HepG2 (cell line): ENCODE measurements at regions not wholly inside any gene's neighbourhood (a gene's known extent, or its start where the extent isn't known, plus 50 kb on each side); places are given as distances from the start of the nearest gene placed in this dataset.

ENCODE experiments used
- BCL6 ChIP-seq: IDR thresholded peaks from 2 replicates; pipeline ENCODE4 v1.6.1; 2016; ENCODE audit warnings: missing genetic modification reagents, missing compliant biosample characterization
- HMG20A ChIP-seq: IDR thresholded peaks from 2 replicates; pipeline ENCODE4 v1.6.1; 2016; ENCODE audit warnings: borderline replicate concordance
- HOXA5 ChIP-seq: sonication (generic); formaldehyde crosslinking; IDR thresholded peaks from 2 replicates; pipeline ENCODE4 v1.4.0; 2020; ENCODE audit warnings: missing genetic modification reagents
- JUN ChIP-seq: sonication (generic); formaldehyde crosslinking; IDR thresholded peaks from 2 replicates; pipeline ENCODE4 v1.4.0; 2020; ENCODE audit warnings: mild to moderate bottlenecking, missing genetic modification reagents
- MED8 ChIP-seq: sonication (generic); formaldehyde crosslinking; IDR thresholded peaks from 2 replicates; pipeline ENCODE4 v1.8.1; 2023; ENCODE audit warnings: mild to moderate bottlenecking, missing genetic modification reagents; ENCODE audit not compliant: insufficient replicate concordance
- MEF2D ChIP-seq: sonication (generic); formaldehyde crosslinking; IDR thresholded peaks from 2 replicates; pipeline ENCODE4 v1.5.1; 2020; ENCODE audit warnings: mild to moderate bottlenecking, missing genetic modification reagents
- NCOA2 ChIP-seq: sonication (generic); formaldehyde crosslinking; IDR thresholded peaks from 2 replicates; pipeline ENCODE4 v1.8.0; 2022; ENCODE audit warnings: inconsistent platforms
- PPARG ChIP-seq: conservative IDR thresholded peaks from 2 replicates; pipeline ENCODE4 v1.6.1; 2016; ENCODE audit warnings: missing biosample characterization, missing genetic modification reagents
- RCOR2 ChIP-seq: IDR thresholded peaks from 2 replicates; pipeline ENCODE4 v1.6.1; 2016; ENCODE audit warnings: missing biosample characterization, missing genetic modification reagents
- SOX6 ChIP-seq, 2 experiments: fragments of 450-650 bp in 1 of 2; sonication (generic) in 1 of 2; formaldehyde crosslinking in 1 of 2; IDR thresholded peaks; 2 replicates each; pipeline versions ENCODE4 v1.4.0 to v1.6.1; 2017 to 2020; ENCODE audit warnings: antibody characterized with exemption in 1 of 2, mild to moderate bottlenecking in 1 of 2, missing genetic modification reagents in 1 of 2
- ZNF207 ChIP-seq: fragments of 450-650 bp; IDR thresholded peaks from 2 replicates; pipeline ENCODE4 v1.6.1; 2016; ENCODE audit warnings: antibody characterized with exemption, borderline replicate concordance
- ZNF747 ChIP-seq: sonication (generic); formaldehyde crosslinking; IDR thresholded peaks from 2 replicates; pipeline ENCODE4 v1.8.1; 2023; ENCODE audit warnings: missing genetic modification reagents, mild to moderate bottlenecking, borderline replicate concordance
- TF ChIP-seq, protein P1 (sequence below): sonication (generic); formaldehyde crosslinking; IDR thresholded peaks from 2 replicates; pipeline ENCODE4 v1.5.0; 2020; ENCODE audit warnings: mild to moderate bottlenecking, missing genetic modification reagents, borderline replicate concordance
- TF ChIP-seq, protein P2 (sequence below): sonication (generic); formaldehyde crosslinking; IDR thresholded peaks from 2 replicates; pipeline ENCODE4 v1.4.0; 2020; ENCODE audit warnings: missing genetic modification reagents
- TF ChIP-seq, protein P3 (sequence below): sonication (generic); formaldehyde crosslinking; conservative IDR thresholded peaks from 2 replicates; pipeline ENCODE4 v1.4.0; 2020; ENCODE audit warnings: mild to moderate bottlenecking, missing genetic modification reagents, moderate library complexity
- TF ChIP-seq, protein P4 (sequence below): sonication (generic); formaldehyde crosslinking; IDR thresholded peaks from 2 replicates; pipeline ENCODE4 v1.9.0; 2021; ENCODE audit warnings: missing genetic modification reagents, borderline replicate concordance

DNA sequence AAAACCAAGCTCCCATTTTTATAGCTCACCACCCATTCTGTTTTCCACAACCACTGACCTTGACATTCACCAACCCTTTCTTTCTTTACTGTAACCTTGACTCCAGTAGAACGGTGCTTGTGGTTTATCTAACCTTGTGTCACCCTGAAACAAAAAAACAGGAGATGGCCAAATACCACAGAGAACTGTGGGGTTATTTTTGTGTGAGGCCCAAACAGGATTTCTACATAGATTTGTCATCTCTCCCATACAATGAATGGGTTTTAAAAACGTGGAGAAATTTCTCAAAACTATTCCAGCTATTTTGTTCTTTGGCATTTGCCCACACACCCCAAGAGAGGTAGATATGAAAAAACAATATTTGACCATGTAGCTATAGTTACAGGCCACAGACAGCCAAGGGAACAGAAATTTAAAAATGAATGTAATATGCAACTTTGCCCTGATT is 231.3 kb upstream of the TANK start (continued):
- TF ChIP-seq, protein P1, sequence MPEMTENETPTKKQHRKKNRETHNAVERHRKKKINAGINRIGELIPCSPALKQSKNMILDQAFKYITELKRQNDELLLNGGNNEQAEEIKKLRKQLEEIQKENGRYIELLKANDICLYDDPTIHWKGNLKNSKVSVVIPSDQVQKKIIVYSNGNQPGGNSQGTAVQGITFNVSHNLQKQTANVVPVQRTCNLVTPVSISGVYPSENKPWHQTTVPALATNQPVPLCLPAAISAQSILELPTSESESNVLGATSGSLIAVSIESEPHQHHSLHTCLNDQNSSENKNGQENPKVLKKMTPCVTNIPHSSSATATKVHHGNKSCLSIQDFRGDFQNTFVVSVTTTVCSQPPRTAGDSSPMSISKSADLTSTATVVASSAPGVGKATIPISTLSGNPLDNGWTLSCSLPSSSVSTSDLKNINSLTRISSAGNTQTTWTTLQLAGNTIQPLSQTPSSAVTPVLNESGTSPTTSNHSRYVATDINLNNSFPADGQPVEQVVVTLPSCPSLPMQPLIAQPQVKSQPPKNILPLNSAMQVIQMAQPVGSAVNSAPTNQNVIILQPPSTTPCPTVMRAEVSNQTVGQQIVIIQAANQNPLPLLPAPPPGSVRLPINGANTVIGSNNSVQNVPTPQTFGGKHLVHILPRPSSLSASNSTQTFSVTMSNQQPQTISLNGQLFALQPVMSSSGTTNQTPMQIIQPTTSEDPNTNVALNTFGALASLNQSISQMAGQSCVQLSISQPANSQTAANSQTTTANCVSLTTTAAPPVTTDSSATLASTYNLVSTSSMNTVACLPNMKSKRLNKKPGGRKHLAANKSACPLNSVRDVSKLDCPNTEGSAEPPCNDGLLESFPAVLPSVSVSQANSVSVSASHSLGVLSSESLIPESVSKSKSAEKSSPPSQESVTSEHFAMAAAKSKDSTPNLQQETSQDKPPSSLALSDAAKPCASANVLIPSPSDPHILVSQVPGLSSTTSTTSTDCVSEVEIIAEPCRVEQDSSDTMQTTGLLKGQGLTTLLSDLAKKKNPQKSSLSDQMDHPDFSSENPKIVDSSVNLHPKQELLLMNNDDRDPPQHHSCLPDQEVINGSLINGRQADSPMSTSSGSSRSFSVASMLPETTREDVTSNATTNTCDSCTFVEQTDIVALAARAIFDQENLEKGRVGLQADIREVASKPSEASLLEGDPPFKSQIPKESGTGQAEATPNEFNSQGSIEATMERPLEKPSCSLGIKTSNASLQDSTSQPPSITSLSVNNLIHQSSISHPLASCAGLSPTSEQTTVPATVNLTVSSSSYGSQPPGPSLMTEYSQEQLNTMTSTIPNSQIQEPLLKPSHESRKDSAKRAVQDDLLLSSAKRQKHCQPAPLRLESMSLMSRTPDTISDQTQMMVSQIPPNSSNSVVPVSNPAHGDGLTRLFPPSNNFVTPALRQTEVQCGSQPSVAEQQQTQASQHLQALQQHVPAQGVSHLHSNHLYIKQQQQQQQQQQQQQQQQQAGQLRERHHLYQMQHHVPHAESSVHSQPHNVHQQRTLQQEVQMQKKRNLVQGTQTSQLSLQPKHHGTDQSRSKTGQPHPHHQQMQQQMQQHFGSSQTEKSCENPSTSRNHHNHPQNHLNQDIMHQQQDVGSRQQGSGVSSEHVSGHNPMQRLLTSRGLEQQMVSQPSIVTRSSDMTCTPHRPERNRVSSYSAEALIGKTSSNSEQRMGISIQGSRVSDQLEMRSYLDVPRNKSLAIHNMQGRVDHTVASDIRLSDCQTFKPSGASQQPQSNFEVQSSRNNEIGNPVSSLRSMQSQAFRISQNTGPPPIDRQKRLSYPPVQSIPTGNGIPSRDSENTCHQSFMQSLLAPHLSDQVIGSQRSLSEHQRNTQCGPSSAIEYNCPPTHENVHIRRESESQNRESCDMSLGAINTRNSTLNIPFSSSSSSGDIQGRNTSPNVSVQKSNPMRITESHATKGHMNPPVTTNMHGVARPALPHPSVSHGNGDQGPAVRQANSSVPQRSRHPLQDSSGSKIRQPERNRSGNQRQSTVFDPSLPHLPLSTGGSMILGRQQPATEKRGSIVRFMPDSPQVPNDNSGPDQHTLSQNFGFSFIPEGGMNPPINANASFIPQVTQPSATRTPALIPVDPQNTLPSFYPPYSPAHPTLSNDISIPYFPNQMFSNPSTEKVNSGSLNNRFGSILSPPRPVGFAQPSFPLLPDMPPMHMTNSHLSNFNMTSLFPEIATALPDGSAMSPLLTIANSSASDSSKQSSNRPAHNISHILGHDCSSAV (CRISPR knock-in tag), result no peak
- TF ChIP-seq PPARG (CRISPR knock-in tag) (0 out of 2 replicates have a peak, but pooled peaks have one; percentile 37), SOX6 (IDR thresholded peaks at IDR 0.05) (no peak), SOX6 (CRISPR knock-in tag; IDR thresholded peaks at IDR 0.05) (peak; percentile 88), ZNF207 (no peak), JUN (CRISPR knock-in tag) (no peak), RCOR2 (CRISPR knock-in tag) (no peak), BCL6 (CRISPR knock-in tag) (peak; percentile 75), MED8 (no peak), ZNF747 (CRISPR knock-in tag) (no peak), HMG20A (CRISPR knock-in tag) (no peak), HOXA5 (no peak), MEF2D (CRISPR knock-in tag) (no peak), NCOA2 (CRISPR knock-in tag) (peak; percentile 87)
- TF ChIP-seq, protein P2, sequence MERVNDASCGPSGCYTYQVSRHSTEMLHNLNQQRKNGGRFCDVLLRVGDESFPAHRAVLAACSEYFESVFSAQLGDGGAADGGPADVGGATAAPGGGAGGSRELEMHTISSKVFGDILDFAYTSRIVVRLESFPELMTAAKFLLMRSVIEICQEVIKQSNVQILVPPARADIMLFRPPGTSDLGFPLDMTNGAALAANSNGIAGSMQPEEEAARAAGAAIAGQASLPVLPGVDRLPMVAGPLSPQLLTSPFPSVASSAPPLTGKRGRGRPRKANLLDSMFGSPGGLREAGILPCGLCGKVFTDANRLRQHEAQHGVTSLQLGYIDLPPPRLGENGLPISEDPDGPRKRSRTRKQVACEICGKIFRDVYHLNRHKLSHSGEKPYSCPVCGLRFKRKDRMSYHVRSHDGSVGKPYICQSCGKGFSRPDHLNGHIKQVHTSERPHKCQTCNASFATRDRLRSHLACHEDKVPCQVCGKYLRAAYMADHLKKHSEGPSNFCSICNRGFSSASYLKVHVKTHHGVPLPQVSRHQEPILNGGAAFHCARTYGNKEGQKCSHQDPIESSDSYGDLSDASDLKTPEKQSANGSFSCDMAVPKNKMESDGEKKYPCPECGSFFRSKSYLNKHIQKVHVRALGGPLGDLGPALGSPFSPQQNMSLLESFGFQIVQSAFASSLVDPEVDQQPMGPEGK (CRISPR knock-in tag), result no peak
- TF ChIP-seq, protein P3, sequence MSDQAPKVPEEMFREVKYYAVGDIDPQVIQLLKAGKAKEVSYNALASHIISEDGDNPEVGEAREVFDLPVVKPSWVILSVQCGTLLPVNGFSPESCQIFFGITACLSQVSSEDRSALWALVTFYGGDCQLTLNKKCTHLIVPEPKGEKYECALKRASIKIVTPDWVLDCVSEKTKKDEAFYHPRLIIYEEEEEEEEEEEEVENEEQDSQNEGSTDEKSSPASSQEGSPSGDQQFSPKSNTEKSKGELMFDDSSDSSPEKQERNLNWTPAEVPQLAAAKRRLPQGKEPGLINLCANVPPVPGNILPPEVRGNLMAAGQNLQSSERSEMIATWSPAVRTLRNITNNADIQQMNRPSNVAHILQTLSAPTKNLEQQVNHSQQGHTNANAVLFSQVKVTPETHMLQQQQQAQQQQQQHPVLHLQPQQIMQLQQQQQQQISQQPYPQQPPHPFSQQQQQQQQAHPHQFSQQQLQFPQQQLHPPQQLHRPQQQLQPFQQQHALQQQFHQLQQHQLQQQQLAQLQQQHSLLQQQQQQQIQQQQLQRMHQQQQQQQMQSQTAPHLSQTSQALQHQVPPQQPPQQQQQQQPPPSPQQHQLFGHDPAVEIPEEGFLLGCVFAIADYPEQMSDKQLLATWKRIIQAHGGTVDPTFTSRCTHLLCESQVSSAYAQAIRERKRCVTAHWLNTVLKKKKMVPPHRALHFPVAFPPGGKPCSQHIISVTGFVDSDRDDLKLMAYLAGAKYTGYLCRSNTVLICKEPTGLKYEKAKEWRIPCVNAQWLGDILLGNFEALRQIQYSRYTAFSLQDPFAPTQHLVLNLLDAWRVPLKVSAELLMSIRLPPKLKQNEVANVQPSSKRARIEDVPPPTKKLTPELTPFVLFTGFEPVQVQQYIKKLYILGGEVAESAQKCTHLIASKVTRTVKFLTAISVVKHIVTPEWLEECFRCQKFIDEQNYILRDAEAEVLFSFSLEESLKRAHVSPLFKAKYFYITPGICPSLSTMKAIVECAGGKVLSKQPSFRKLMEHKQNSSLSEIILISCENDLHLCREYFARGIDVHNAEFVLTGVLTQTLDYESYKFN (CRISPR knock-in tag), result peak; percentile 36; the same call in 1 of the 2 replicates
- TF ChIP-seq, protein P4, sequence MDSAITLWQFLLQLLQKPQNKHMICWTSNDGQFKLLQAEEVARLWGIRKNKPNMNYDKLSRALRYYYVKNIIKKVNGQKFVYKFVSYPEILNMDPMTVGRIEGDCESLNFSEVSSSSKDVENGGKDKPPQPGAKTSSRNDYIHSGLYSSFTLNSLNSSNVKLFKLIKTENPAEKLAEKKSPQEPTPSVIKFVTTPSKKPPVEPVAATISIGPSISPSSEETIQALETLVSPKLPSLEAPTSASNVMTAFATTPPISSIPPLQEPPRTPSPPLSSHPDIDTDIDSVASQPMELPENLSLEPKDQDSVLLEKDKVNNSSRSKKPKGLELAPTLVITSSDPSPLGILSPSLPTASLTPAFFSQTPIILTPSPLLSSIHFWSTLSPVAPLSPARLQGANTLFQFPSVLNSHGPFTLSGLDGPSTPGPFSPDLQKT (CRISPR knock-in tag), result no peak
